Spinal cord (tissue), 9 donors: ENCODE measurements at regions not wholly inside any gene's neighbourhood (a gene's known extent, or its start where the extent isn't known, plus 50 kb on each side); places are given as distances from the start of the nearest gene placed in this dataset.

ENCODE experiments used
- DNase-seq, 6 donors: peaks; one replicate each; pipeline versions ENCODE4 v3.0.0 to v3.0.0-alpha.2; 2013 to 2015; ENCODE audit warnings: low spot score in 6 of 6, low read depth in 4 of 6
- H3K27ac ChIP-seq: one replicate; pipeline ENCODE4 v1.5.1; 2013; ENCODE audit warnings: low read depth, low read length, control low read depth
- H3K27me3 ChIP-seq: one replicate; pipeline ENCODE4 v1.6.1; 2013; ENCODE audit warnings: low read length; ENCODE audit not compliant: control insufficient read depth, insufficient read depth
- H3K36me3 ChIP-seq: one replicate; pipeline ENCODE4 v1.6.1; 2013; ENCODE audit warnings: low read length; ENCODE audit not compliant: control insufficient read depth, insufficient read depth
- H3K4me1 ChIP-seq: one replicate; pipeline ENCODE4 v1.6.1; 2013; ENCODE audit warnings: low read length; ENCODE audit not compliant: control insufficient read depth, insufficient read depth
- H3K4me3 ChIP-seq: one replicate; pipeline ENCODE4 v1.5.1; 2013; ENCODE audit warnings: low read depth, low read length, control low read depth
- H3K9me3 ChIP-seq: one replicate; pipeline ENCODE4 v1.6.1; 2013; ENCODE audit warnings: low read length; ENCODE audit not compliant: control insufficient read depth, insufficient read depth
- WGBS: methylation state at CpG from one replicate; pipeline ENCODE4 v1.1.5; 2013; ENCODE audit warnings: missing lambda C conversion rate; ENCODE audit not compliant: insufficient coverage; 5-methylcytosine and 5-hydroxymethylcytosine counted together
- donor health status: healthy.

GRCh38 chr13:86840250-86841191 lies 830.6 kb upstream of the SLITRK5 start:
- DNase-seq = no peak
- no peak overlapping the region for H3K4me3 ChIP-seq
- H3K27ac ChIP-seq = no peak overlapping the region
- H3K27me3 ChIP-seq = no peaks in the 10 kb centered on the region
- 87% methylated on average over 8 of the region's 11 CpGs for WGBS
- H3K36me3 ChIP-seq = no peaks in the 10 kb centered on the region
- peaks cover 4% of the 10 kb centered on the region for H3K9me3 ChIP-seq
- H3K4me1 ChIP-seq = no peaks in the 10 kb centered on the region

DNA sequence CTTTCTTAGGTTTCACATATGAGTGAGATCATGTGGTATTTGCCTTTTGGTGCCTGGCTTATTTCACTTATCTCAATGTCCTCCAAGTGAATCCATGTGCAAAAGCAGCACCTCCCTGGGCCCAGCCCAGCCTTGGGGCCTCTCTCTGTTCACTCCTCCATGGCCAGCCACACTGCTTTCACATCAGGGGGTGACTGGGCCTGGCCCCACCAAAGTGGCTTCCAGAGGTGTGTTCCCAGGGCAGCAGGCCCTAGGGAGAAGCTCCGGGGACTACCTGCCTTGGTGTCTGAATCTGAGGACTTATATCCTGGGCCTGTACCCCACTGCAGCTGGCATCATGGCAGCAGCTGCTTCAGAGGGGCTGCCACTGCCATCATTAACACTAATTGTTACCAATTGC lies 829.9 kb upstream of the SLITRK5 start:
- 100% methylated on average over 1 of the region's 1 CpG for WGBS
- no peaks in the 10 kb centered on the region for H3K27me3 ChIP-seq
- no peak overlapping the region for H3K27ac ChIP-seq
- H3K4me1 ChIP-seq = no peaks in the 10 kb centered on the region
- no peak for DNase-seq
- H3K36me3 ChIP-seq = no peaks in the 10 kb centered on the region
- peaks cover 4% of the 10 kb centered on the region for H3K9me3 ChIP-seq
- H3K4me3 ChIP-seq = no peak overlapping the region

- WGBS = 83% methylated on average over 1 of the region's 1 CpG
- no peak for DNase-seq
- H3K4me3 ChIP-seq = no peak overlapping the region
- H3K4me1 ChIP-seq = no peaks in the 10 kb centered on the region
- H3K36me3 ChIP-seq = no peaks in the 10 kb centered on the region
- no peaks in the 10 kb centered on the region for H3K9me3 ChIP-seq
- no peaks in the 10 kb centered on the region for H3K27me3 ChIP-seq
- H3K27ac ChIP-seq = no peak overlapping the region
Observed at GRCh38 chr13:86846501-86846900, 824.7 kb upstream of the SLITRK5 start.

DNA sequence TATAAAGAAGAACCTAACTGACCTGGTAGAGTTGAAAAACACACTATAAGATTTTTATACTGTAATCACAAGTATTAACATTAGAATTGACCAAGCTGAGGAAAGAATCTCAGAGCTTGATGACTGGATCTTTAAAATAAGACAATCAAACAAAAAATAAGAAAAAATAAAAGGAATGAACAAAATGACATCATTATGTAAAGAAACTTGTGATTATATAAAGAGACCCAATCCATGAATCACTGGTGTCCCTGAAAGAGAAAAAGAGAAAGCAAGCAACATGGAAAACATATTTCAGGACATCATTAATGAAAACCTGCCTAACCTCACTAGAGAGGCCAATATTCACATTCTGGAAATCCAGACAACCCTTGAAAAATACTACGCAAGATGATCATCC lies 822.5 kb upstream of the SLITRK5 start:
- Histone ChIP-seq H3K9me3 (no peaks in the 10 kb centered on the region), H3K4me3 (no peak overlapping the region), H3K27ac (no peak overlapping the region), H3K36me3 (no peaks in the 10 kb centered on the region), H3K4me1 (no peaks in the 10 kb centered on the region), H3K27me3 (no peaks in the 10 kb centered on the region)
- no CpG with 5 or more reads among the region's 1 CpG for WGBS
- no peak for DNase-seq

DNA sequence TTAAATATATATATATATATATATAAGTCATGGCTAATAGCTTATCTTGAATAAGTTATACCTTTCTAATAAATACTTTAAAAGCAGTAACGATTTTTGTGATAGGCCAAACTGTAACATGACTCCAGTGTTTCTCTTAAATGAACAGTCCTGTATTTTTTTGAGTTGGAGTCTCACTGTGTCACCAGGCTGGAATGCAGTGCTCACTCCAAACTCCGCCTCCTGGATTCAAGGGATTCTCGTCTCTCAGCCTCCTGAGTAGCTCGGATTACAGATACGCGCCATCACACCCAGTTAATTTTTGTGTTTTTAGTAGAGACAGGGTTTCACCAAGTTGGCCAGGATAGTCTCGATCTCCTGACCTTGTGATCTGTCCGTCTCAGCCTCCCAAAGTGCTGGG lies 814.2 kb upstream of the SLITRK5 start:
- Histone ChIP-seq H3K27me3 (no peaks in the 10 kb centered on the region), H3K27ac (no peak overlapping the region), H3K4me3 (no peak overlapping the region), H3K9me3 (no peaks in the 10 kb centered on the region), H3K36me3 (no peaks in the 10 kb centered on the region), H3K4me1 (no peaks in the 10 kb centered on the region)
- WGBS = 94% methylated on average over 5 of the region's 8 CpGs
- no peak for DNase-seq

GRCh38 chr13:86858216-86858615 lies 813.0 kb upstream of the SLITRK5 start:
- DNase-seq = no peak
- H3K9me3 ChIP-seq = peaks cover 3% of the 10 kb centered on the region
- no peaks in the 10 kb centered on the region for H3K36me3 ChIP-seq
- H3K4me3 ChIP-seq = no peak overlapping the region
- H3K27ac ChIP-seq = no peak overlapping the region
- no peaks in the 10 kb centered on the region for H3K4me1 ChIP-seq
- no peaks in the 10 kb centered on the region for H3K27me3 ChIP-seq

DNA sequence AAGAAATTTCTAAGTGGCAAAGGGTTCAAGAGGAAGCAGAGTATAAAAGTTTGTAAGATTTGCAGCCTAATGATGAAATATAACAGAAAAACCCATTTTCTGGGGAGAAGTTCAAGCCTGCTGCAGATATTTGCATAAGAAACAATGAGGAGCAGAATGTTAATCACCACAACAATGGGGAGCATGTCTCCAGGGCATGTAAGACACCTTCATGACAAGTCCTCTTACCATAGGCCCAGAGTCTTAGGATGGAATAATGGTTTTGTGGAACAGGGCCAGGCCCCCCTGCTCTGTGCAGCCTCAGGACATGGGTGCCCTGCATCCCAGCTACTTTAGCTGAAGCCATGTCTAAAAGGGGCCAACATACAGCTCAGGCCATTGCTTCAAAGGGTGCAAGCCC lies 809.0 kb upstream of the SLITRK5 start:
- H3K27ac ChIP-seq = no peak overlapping the region
- no peaks in the 10 kb centered on the region for H3K4me1 ChIP-seq
- peaks cover 3% of the 10 kb centered on the region for H3K9me3 ChIP-seq
- H3K27me3 ChIP-seq = no peaks in the 10 kb centered on the region
- no peak overlapping the region for H3K4me3 ChIP-seq
- DNase-seq = no peak
- H3K36me3 ChIP-seq = no peaks in the 10 kb centered on the region

DNA sequence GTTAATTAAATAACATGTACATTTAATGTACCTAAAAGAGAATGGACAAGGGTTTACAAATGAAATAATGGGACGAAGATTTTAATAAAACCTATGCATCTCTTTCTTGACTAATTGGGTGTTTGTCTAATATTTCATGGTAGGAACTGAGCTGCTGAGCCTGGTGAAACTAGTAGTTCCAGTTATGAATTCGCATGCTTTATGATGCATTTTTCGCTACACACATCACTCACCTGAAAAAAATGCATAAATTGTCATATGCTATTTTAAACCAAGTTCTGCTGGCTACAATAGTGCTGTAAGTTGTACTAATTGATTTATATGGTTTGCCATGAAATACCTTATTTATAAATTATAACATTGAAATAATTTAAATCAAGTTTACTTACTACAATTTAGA lies 806.8 kb upstream of the SLITRK5 start:
- H3K27ac ChIP-seq = no peak overlapping the region
- H3K36me3 ChIP-seq = no peaks in the 10 kb centered on the region
- no peak for DNase-seq
- WGBS = no CpG with 5 or more reads among the region's 3 CpGs
- no peaks in the 10 kb centered on the region for H3K4me1 ChIP-seq
- no peak overlapping the region for H3K4me3 ChIP-seq
- H3K27me3 ChIP-seq = no peaks in the 10 kb centered on the region
- peaks cover 3% of the 10 kb centered on the region for H3K9me3 ChIP-seq

DNA sequence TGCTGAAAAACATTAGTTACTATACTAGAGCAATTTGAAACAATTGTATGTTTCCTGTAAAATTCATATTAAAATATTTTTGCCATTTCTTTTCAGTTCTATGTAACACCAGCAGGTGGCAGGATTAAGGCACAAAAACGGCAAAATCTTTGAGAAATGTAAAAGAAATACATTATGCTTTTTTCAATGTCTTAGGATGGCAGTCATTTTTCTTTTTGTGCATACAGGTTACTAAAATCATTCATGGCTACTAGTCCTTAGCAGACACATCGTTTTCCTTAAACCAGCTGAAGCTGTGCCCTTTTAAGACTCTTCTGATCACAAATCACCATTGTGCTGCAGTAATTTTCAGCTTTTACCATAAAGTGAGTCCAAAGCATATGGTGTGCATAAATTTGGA lies 800.7 kb upstream of the SLITRK5 start:
- no peaks in the 10 kb centered on the region for H3K36me3 ChIP-seq
- H3K4me3 ChIP-seq = no peak overlapping the region
- H3K4me1 ChIP-seq = no peaks in the 10 kb centered on the region
- H3K9me3 ChIP-seq = no peaks in the 10 kb centered on the region
- no peak overlapping the region for H3K27ac ChIP-seq
- DNase-seq = peak in 5 of 6 donors; percentile 13 to 86 (median 38)
- WGBS = no CpG with 5 or more reads among the region's 2 CpGs
- H3K27me3 ChIP-seq = no peaks in the 10 kb centered on the region

DNA sequence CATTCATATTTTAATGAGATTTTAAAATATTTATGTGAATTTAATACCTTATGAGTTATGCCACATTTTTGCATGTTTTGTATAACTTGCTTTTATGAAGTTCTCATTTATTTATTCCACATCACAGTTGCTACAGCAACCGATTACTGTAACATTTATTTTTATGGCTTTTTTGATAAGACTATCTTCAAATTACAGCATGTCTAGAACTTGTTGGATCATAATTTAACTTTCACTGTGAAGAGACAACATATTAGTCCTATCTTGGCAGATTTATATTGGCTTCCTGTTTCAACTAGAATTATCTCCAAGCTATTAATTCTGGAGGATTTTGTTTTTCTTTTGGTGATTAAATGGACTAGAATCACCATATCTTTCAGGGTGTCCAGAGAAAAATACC lies 793.7 kb upstream of the SLITRK5 start:
- no CpG with 5 or more reads among the region's 1 CpG for WGBS
- no peak for DNase-seq

More for the DNA sequence above, 793.7 kb upstream of the SLITRK5 start:
- Histone ChIP-seq H3K36me3 (no peaks in the 10 kb centered on the region), H3K27ac (no peak overlapping the region), H3K4me3 (no peak overlapping the region), H3K9me3 (no peaks in the 10 kb centered on the region), H3K4me1 (no peaks in the 10 kb centered on the region), H3K27me3 (no peaks in the 10 kb centered on the region)
